ENCODE measurements at regions not wholly inside any gene's neighbourhood (a gene's known extent, or its start where the extent isn't known, plus 50 kb on each side); places are given as distances from the start of the nearest gene placed in this dataset.

- DNase-seq (ENCODE audit: low read depth) = no peak
Observed at GRCh38 chr20:60478533-60478932, 520.3 kb downstream of the CDH26 start.

- DNase-seq (ENCODE audit: low read depth) = no peak
Observed at GRCh38 chr20:60480950-60481742, 522.9 kb downstream of the CDH26 start.

- no peak for DNase-seq (ENCODE audit: low read depth)
Observed at GRCh38 chr20:60481743-60482133, 523.5 kb downstream of the CDH26 start.

- DNase-seq (ENCODE audit: low read depth) = no peak
Observed at GRCh38 chr20:60482221-60483008, 524.2 kb downstream of the CDH26 start.

GRCh38 chr20:60483371-60483770, 525.1 kb downstream of the CDH26 start:
- no peak for DNase-seq (ENCODE audit: low read depth)

- no peak for DNase-seq (ENCODE audit: low read depth)
Observed at GRCh38 chr20:60484316-60484715, 526.1 kb downstream of the CDH26 start.

GRCh38 chr20:60485012-60485760, 527.0 kb downstream of the CDH26 start:
- no peak for DNase-seq (ENCODE audit: low read depth)

- no peak for DNase-seq (ENCODE audit: low read depth)
Observed at GRCh38 chr20:60486315-60486714, 528.1 kb downstream of the CDH26 start.

- DNase-seq (ENCODE audit: low read depth) = no peak
Observed at GRCh38 chr20:60486937-60487336, 528.7 kb downstream of the CDH26 start.

- DNase-seq (ENCODE audit: low read depth) = no peak
Observed at GRCh38 chr20:60490217-60491050, 532.2 kb downstream of the CDH26 start.

- DNase-seq (ENCODE audit: low read depth) = no peak
Observed at GRCh38 chr20:60491051-60491581, 532.9 kb downstream of the CDH26 start.

GRCh38 chr20:60494476-60494875, 536.3 kb downstream of the CDH26 start:
- no peak for DNase-seq (ENCODE audit: low read depth)

GRCh38 chr20:60497298-60498035, 539.2 kb downstream of the CDH26 start:
- DNase-seq (ENCODE audit: low read depth) = no peak

- no peak for DNase-seq (ENCODE audit: low read depth)
Observed at GRCh38 chr20:60500038-60500701, 541.9 kb downstream of the CDH26 start.

- no peak for DNase-seq (ENCODE audit: low read depth)
Observed at GRCh38 chr20:60501048-60501447, 542.8 kb downstream of the CDH26 start.

- DNase-seq (ENCODE audit: low read depth) = no peak
Observed at GRCh38 chr20:60502881-60503280, 544.7 kb downstream of the CDH26 start.

GRCh38 chr20:60505423-60505822, 547.2 kb downstream of the CDH26 start:
- DNase-seq (ENCODE audit: low read depth) = no peak

- no peak for DNase-seq (ENCODE audit: low read depth)
Observed at GRCh38 chr20:60506061-60506460, 547.8 kb downstream of the CDH26 start.

GRCh38 chr20:60507087-60507694, 549.0 kb downstream of the CDH26 start:
- no peak for DNase-seq (ENCODE audit: low read depth)

- no peak for DNase-seq (ENCODE audit: low read depth)
Observed at GRCh38 chr20:60509407-60509806, 551.2 kb downstream of the CDH26 start.

Data from CMK (cell line).